Breast epithelium (tissue), 3 donors: ENCODE measurements at regions not wholly inside any gene's neighbourhood (a gene's known extent, or its start where the extent isn't known, plus 50 kb on each side); places are given as distances from the start of the nearest gene placed in this dataset.

Experiments used
- CTCF ChIP-seq, 3 donors: fragments of 450-650 bp; IDR thresholded peaks; one replicate each; pipeline ENCODE4 v1.5.1; 2016 to 2017; ENCODE audit warnings: antibody characterized with exemption in 3 of 3, mild to moderate bottlenecking in 3 of 3, moderate library complexity in 3 of 3
- POLR2A ChIP-seq: fragments of 450-650 bp; IDR thresholded peaks from one replicate; pipeline ENCODE4 v1.6.1; 2016; ENCODE audit warnings: antibody characterized with exemption, mild to moderate bottlenecking, moderate library complexity

GRCh38 chr5:56480078-56480704 is 247.1 kb upstream of the ANKRD55 start:
- TF ChIP-seq POLR2A (no peak), CTCF (IDR thresholded peaks at IDR 0.05) (no peak)
